GM18499 (cell line): ENCODE measurements at regions not wholly inside any gene's neighbourhood (a gene's known extent, or its start where the extent isn't known, plus 50 kb on each side); places are given as distances from the start of the nearest gene placed in this dataset.
A peak's percentile ranks its signal among the peaks of the same experiment; 100 is the strongest.

ENCODE experiments used
- ATAC-seq: cut with Tn5 transposase; IDR thresholded peaks from one replicate; pipeline ENCODE4 v1.9.1; 2021; ENCODE audit warnings: moderate number of reproducible peaks; ENCODE audit not compliant: insufficient read depth, unreplicated experiment

GRCh38 chr6:163820171-163820570 lies 405.7 kb downstream of the QKI start:
- no peak for ATAC-seq

GRCh38 chr6:163818719-163819118 lies 404.2 kb downstream of the QKI start:
- no peak for ATAC-seq

- no peak for ATAC-seq
Measured at GRCh38 chr6:163816441-163816840, 401.9 kb downstream of the QKI start.

GRCh38 chr6:163815796-163816195 lies 401.3 kb downstream of the QKI start:
- ATAC-seq = no peak

- ATAC-seq = peak; percentile 82
Measured at GRCh38 chr6:163814494-163815364, 400.2 kb downstream of the QKI start.

- no peak for ATAC-seq
Measured at GRCh38 chr6:163813979-163814493, 399.5 kb downstream of the QKI start.

- no peak for ATAC-seq
Measured at GRCh38 chr6:163811317-163811716, 396.8 kb downstream of the QKI start.

- ATAC-seq = no peak
Measured at GRCh38 chr6:163809364-163809763, 394.8 kb downstream of the QKI start.

GRCh38 chr6:163808871-163809270 lies 394.4 kb downstream of the QKI start:
- no peak for ATAC-seq

- no peak for ATAC-seq
Measured at GRCh38 chr6:163808231-163808630, 393.7 kb downstream of the QKI start.

GRCh38 chr6:163806755-163807499 lies 392.4 kb downstream of the QKI start:
- ATAC-seq = no peak

- no peak for ATAC-seq
Measured at GRCh38 chr6:163804991-163805390, 390.5 kb downstream of the QKI start.

- no peak for ATAC-seq
Measured at GRCh38 chr6:163802267-163802666, 387.7 kb downstream of the QKI start.

- no peak for ATAC-seq
Measured at GRCh38 chr6:163797296-163797845, 382.9 kb downstream of the QKI start.

- ATAC-seq = peak; percentile 97
Measured at GRCh38 chr6:163793011-163793983, 378.8 kb downstream of the QKI start.

- no peak for ATAC-seq
Measured at GRCh38 chr6:163790266-163790840, 375.8 kb downstream of the QKI start.

- ATAC-seq = no peak
Measured at GRCh38 chr6:163789199-163789810, 374.8 kb downstream of the QKI start.

GRCh38 chr6:163786995-163787671 lies 372.6 kb downstream of the QKI start:
- no peak for ATAC-seq
